Neural progenitor cell (in vitro differentiated cells): ENCODE measurements at regions not wholly inside any gene's neighbourhood (a gene's known extent, or its start where the extent isn't known, plus 50 kb on each side); places are given as distances from the start of the nearest gene placed in this dataset.

Source experiments
- EZH2 ChIP-seq: fragments of 200-600 bp; sonication (generic); IDR thresholded peaks from 2 replicates; pipeline ENCODE4 v1.6.1; 2017; ENCODE audit warnings: antibody characterized with exemption, mild to moderate bottlenecking, moderate library complexity
- EZH2phosphoT487 ChIP-seq: fragments of 200-600 bp; sonication (generic); IDR thresholded peaks from 2 replicates; pipeline ENCODE4 v1.6.1; 2017; ENCODE audit warnings: antibody characterized with exemption
- TF ChIP-seq, protein P1 (sequence below): fragments of 200-600 bp; sonication (generic); IDR thresholded peaks from 2 replicates; pipeline ENCODE4 v1.5.1; 2017; ENCODE audit warnings: antibody characterized with exemption, mild to moderate bottlenecking

DNA sequence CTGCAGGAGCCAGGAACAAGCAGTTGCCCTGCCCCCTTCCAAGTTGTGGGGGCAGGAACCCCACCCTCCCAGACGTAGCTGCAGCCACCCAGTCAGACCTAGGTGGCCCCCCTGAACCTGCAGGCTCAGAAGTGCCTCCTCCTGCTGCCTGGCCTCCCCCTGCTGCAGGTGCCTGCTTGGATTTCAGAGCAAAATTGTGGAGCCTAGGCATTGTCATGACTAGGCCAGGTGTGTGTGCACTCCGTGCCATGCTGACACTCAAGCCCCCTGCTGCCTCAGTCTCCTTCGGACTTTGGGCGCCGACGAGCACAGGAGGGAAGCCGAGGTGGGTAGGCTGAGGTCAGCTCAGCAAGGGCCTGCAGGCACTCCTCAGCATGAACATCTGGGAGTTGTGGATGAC is 733.9 kb upstream of the ZWINT start:
- TF ChIP-seq, protein P1, sequence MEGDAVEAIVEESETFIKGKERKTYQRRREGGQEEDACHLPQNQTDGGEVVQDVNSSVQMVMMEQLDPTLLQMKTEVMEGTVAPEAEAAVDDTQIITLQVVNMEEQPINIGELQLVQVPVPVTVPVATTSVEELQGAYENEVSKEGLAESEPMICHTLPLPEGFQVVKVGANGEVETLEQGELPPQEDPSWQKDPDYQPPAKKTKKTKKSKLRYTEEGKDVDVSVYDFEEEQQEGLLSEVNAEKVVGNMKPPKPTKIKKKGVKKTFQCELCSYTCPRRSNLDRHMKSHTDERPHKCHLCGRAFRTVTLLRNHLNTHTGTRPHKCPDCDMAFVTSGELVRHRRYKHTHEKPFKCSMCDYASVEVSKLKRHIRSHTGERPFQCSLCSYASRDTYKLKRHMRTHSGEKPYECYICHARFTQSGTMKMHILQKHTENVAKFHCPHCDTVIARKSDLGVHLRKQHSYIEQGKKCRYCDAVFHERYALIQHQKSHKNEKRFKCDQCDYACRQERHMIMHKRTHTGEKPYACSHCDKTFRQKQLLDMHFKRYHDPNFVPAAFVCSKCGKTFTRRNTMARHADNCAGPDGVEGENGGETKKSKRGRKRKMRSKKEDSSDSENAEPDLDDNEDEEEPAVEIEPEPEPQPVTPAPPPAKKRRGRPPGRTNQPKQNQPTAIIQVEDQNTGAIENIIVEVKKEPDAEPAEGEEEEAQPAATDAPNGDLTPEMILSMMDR = no peak
- TF ChIP-seq EZH2phosphoT487 (no peak), EZH2 (no peak)
